ENCODE measurements at regions not wholly inside any gene's neighbourhood (a gene's known extent, or its start where the extent isn't known, plus 50 kb on each side); places are given as distances from the start of the nearest gene placed in this dataset.

DNA sequence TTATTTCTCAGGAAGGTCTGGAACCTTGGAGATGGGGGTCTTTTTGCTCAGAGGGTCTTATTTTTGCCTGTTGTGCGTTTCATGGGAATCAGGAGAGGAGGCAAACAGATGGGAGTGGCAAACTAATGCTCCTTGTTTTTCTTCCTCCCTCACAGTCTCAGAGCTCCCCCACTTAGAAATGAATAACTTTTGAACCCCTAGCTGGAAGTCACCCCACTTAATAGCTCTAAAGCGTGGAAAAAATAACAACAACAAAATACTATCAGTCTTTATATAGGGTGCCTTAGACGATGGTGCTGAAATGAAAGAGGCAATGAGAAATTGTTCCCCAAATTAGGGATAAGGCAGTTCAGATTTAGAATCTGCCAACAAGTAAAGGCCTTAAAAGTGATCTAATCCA, 76.8 kb upstream of the BDNF start:
- ATAC-seq: no peak

DNA sequence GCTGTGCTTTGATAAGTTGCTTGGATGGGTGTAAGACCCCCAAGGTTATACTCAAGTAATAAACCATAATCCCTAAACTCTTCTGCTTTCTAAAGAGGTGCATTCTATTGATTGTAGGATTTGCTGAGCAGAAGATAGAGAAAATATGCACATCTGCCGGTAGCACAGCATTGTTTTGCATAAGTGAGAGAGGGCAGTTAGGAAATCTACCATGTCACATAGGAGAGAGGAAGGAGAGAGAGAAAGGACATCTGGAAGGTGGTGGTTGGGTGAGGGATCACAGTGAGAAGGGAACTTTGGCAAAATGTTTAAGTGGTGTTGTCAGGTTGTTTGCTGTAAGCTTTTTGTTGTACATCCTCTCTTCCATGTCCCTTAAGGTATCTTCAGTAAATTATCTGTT, 73.6 kb upstream of the BDNF start:
- no peak for DNase-seq
- Histone ChIP-seq H3K36me3 (no peaks in the 10 kb centered on the region), H3K4me1 (no peaks in the 10 kb centered on the region), H3K27ac (no peak overlapping the region), H3K9me3 (no peaks in the 10 kb centered on the region), H3K4me3 (no peak overlapping the region), H3K27me3 (no peaks in the 10 kb centered on the region)
- WGBS, 2 donors: 39 to 64% methylated on average over 1 of the region's 1 CpG
- intact Hi-C loops (cut with DNase I): no loop called here
- ATAC-seq: no peak
- TF ChIP-seq, protein P1, sequence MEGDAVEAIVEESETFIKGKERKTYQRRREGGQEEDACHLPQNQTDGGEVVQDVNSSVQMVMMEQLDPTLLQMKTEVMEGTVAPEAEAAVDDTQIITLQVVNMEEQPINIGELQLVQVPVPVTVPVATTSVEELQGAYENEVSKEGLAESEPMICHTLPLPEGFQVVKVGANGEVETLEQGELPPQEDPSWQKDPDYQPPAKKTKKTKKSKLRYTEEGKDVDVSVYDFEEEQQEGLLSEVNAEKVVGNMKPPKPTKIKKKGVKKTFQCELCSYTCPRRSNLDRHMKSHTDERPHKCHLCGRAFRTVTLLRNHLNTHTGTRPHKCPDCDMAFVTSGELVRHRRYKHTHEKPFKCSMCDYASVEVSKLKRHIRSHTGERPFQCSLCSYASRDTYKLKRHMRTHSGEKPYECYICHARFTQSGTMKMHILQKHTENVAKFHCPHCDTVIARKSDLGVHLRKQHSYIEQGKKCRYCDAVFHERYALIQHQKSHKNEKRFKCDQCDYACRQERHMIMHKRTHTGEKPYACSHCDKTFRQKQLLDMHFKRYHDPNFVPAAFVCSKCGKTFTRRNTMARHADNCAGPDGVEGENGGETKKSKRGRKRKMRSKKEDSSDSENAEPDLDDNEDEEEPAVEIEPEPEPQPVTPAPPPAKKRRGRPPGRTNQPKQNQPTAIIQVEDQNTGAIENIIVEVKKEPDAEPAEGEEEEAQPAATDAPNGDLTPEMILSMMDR (IDR thresholded peaks at IDR 0.05): no peak
- no peak for FAIRE-seq

More for the DNA sequence above, 76.8 kb upstream of the BDNF start:
- intact Hi-C loops (cut with DNase I): no loop called here
- no peak for DNase-seq
- Histone ChIP-seq H3K4me3 (no peak overlapping the region), H3K27me3 (no peaks in the 10 kb centered on the region), H3K4me1 (no peaks in the 10 kb centered on the region), H3K27ac (no peak overlapping the region), H3K9me3 (no peaks in the 10 kb centered on the region), H3K36me3 (no peaks in the 10 kb centered on the region)
- FAIRE-seq: no peak
- TF ChIP-seq, protein P1 (IDR thresholded peaks at IDR 0.05): no peak
- WGBS, 2 donors: 54 to 56% methylated on average over 3 of the region's 3 CpGs

DNA sequence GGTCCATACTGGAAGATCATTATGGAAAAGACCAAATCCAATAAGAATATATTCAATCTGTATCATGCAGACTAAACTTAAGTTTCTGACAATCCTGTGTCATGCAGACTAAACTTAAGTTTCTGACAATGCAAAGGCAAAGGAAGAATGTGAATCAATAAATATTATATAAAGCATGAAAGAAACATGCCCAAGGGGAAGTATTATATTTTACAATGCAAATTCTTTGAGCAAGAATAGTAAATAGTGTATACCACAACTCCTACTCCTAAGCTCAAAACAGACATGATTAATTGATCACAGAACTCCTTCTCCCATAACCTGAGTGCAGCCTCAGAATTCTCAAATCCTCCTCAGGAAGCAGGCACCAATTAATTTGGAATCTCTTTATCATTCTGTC, 71.3 kb upstream of the BDNF start:
- TF ChIP-seq, protein P1 (IDR thresholded peaks at IDR 0.05): no peak
- intact Hi-C loops (cut with DNase I): no loop called here
- no peak overlapping the region for H3K27ac ChIP-seq
- DNase-seq (no peak), ATAC-seq (no peak), FAIRE-seq (no peak)
- H3K4me3 ChIP-seq: no peak overlapping the region
- H3K4me1 ChIP-seq: no peaks in the 10 kb centered on the region
- H3K36me3 ChIP-seq: no peaks in the 10 kb centered on the region
- no peaks in the 10 kb centered on the region for H3K27me3 ChIP-seq
- no peaks in the 10 kb centered on the region for H3K9me3 ChIP-seq

DNA sequence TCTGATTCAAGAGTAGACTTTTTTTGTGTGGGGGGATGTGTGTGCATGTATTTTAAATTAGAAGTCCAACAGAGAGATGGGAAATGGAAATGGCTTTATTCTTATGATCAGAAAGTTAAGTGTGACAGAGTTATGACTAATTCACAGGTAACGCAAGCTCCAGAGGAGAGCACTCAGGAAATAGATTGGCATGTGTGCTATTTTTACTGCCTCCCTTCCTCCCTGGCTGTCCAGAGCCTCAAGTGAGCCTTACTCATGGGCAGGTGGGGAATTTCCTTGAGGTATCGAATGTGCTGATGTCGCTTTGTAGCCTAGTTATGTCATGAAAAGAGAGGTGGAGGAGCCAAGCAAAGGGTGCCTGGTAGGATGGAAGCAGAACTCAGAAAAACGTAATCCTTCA, 70.3 kb upstream of the BDNF start:
- DNase-seq (no peak), FAIRE-seq (no peak), ATAC-seq (no peak)
- Histone ChIP-seq H3K27me3 (no peaks in the 10 kb centered on the region), H3K4me3 (no peak overlapping the region), H3K4me1 (no peaks in the 10 kb centered on the region), H3K27ac (no peak overlapping the region), H3K36me3 (no peaks in the 10 kb centered on the region), H3K9me3 (no peaks in the 10 kb centered on the region)
- intact Hi-C loops (cut with DNase I): no loop called here
- WGBS, 2 donors: 69 to 73% methylated on average over 4 of the region's 4 CpGs
- TF ChIP-seq, protein P1 (IDR thresholded peaks at IDR 0.05): no peak

- no peak for FAIRE-seq
- intact Hi-C loops (cut with DNase I): no loop called here
- Histone ChIP-seq H3K27me3 (no peaks in the 10 kb centered on the region), H3K27ac (no peak overlapping the region), H3K4me1 (no peaks in the 10 kb centered on the region), H3K4me3 (no peak overlapping the region), H3K9me3 (no peaks in the 10 kb centered on the region), H3K36me3 (no peaks in the 10 kb centered on the region)
- ATAC-seq: no peak
- TF ChIP-seq, protein P1 (IDR thresholded peaks at IDR 0.05): no peak
- no peak for DNase-seq
Observed at GRCh38 chr11:27763736-27764135, 63.5 kb upstream of the BDNF start.
